ENCODE measurements at regions not wholly inside any gene's neighbourhood (a gene's known extent, or its start where the extent isn't known, plus 50 kb on each side); places are given as distances from the start of the nearest gene placed in this dataset.

DNA sequence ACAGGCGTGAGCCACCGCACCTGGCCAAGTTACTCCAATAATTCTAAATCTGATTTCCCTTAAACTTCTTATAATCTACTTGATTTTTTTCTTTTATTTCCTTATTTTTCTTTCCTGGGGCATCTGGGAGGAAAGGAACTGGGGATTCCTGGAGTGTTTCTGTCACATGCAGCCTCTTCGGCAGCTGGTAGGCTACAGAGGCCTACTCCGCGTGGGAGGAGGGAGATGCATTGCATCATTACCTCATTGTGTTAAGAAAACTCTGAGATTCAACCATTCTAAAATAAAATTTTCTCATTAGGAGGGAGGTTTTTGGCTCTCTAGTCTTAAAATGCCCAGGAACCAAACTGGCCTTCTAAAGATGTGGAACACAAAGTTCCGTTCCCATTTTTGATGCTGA, 64.0 kb downstream of the SOX9 start:
- H3K4me2 ChIP-seq: no peak overlapping the region
- H2AFZ ChIP-seq: no peak overlapping the region
- no peak for TF ChIP-seq EZH2 (IDR thresholded peaks at IDR 0.05; ENCODE audit: borderline replicate concordance)
- TF ChIP-seq EZH2phosphoT487 (IDR thresholded peaks at IDR 0.05; ENCODE audit: low read depth, severe bottlenecking, unreplicated experiment): no peak
- TF ChIP-seq, protein P1, sequence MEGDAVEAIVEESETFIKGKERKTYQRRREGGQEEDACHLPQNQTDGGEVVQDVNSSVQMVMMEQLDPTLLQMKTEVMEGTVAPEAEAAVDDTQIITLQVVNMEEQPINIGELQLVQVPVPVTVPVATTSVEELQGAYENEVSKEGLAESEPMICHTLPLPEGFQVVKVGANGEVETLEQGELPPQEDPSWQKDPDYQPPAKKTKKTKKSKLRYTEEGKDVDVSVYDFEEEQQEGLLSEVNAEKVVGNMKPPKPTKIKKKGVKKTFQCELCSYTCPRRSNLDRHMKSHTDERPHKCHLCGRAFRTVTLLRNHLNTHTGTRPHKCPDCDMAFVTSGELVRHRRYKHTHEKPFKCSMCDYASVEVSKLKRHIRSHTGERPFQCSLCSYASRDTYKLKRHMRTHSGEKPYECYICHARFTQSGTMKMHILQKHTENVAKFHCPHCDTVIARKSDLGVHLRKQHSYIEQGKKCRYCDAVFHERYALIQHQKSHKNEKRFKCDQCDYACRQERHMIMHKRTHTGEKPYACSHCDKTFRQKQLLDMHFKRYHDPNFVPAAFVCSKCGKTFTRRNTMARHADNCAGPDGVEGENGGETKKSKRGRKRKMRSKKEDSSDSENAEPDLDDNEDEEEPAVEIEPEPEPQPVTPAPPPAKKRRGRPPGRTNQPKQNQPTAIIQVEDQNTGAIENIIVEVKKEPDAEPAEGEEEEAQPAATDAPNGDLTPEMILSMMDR (IDR thresholded peaks at IDR 0.05; ENCODE audit: poor library complexity): no peak
- H3K27ac ChIP-seq: no peak overlapping the region
- H3K4me3 ChIP-seq: no peak overlapping the region
- H3K9me2 ChIP-seq (replicated peaks; ENCODE audit: insufficient read depth): no peaks in the 10 kb centered on the region
- no peaks in the 10 kb centered on the region for H3K4me1 ChIP-seq (ENCODE audit: insufficient read depth)
- no peaks in the 10 kb centered on the region for H4K20me1 ChIP-seq (ENCODE audit: insufficient read depth, poor library complexity, severe bottlenecking)
- no peaks in the 10 kb centered on the region for H3K27me3 ChIP-seq
- H3K36me3 ChIP-seq (replicated peaks; ENCODE audit: insufficient read depth, low read depth): no peaks in the 10 kb centered on the region
- WGBS (ENCODE audit: low lambda C conversion rate, missing lambda C conversion rate): 92% methylated on average over 6 of the region's 6 CpGs
- no peaks in the 10 kb centered on the region for H3K79me2 ChIP-seq
- no peaks in the 10 kb centered on the region for H3K9me3 ChIP-seq (ENCODE audit: low read depth)
- DNase-seq (ENCODE audit: low spot score): no peak

DNA sequence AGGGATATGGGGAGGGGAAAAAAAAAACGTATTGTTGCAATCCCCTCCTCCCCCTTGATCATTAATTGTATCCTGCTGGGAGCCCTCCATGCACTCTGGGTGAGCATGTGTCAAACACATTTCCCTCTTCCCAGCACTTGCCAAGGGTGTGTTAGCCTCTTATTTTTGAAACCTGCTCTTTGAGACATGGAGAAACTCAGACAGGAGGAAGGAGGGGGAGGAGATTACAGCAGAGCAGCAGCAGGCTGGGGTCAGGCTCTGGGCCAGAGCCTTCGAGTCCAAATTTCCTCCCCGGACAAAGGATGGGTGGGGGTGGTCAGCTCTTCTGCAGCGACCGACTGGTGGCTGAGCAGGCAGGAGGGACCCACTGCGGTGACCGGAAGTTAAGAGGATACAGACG, 64.7 kb downstream of the SOX9 start:
- TF ChIP-seq, protein P1 (IDR thresholded peaks at IDR 0.05; ENCODE audit: poor library complexity): no peak
- TF ChIP-seq EZH2 (IDR thresholded peaks at IDR 0.05; ENCODE audit: borderline replicate concordance): no peak
- TF ChIP-seq EZH2phosphoT487 (IDR thresholded peaks at IDR 0.05; ENCODE audit: low read depth, severe bottlenecking, unreplicated experiment): no peak
- H4K20me1 ChIP-seq (ENCODE audit: insufficient read depth, poor library complexity, severe bottlenecking): no peaks in the 10 kb centered on the region
- no peaks in the 10 kb centered on the region for H3K9me3 ChIP-seq (ENCODE audit: low read depth)
- H2AFZ ChIP-seq: no peak overlapping the region
- no peaks in the 10 kb centered on the region for H3K4me1 ChIP-seq (ENCODE audit: insufficient read depth)
- no peaks in the 10 kb centered on the region for H3K79me2 ChIP-seq
- no peaks in the 10 kb centered on the region for H3K36me3 ChIP-seq (replicated peaks; ENCODE audit: insufficient read depth, low read depth)
- no peak overlapping the region for H3K4me3 ChIP-seq
- H3K9me2 ChIP-seq (replicated peaks; ENCODE audit: insufficient read depth): no peaks in the 10 kb centered on the region
- no peak overlapping the region for H3K27ac ChIP-seq
- H3K4me2 ChIP-seq: no peak overlapping the region
- WGBS (ENCODE audit: low lambda C conversion rate, missing lambda C conversion rate): 68% methylated on average over 8 of the region's 8 CpGs
- no peak for DNase-seq (ENCODE audit: low spot score)
- H3K27me3 ChIP-seq: no peaks in the 10 kb centered on the region

DNA sequence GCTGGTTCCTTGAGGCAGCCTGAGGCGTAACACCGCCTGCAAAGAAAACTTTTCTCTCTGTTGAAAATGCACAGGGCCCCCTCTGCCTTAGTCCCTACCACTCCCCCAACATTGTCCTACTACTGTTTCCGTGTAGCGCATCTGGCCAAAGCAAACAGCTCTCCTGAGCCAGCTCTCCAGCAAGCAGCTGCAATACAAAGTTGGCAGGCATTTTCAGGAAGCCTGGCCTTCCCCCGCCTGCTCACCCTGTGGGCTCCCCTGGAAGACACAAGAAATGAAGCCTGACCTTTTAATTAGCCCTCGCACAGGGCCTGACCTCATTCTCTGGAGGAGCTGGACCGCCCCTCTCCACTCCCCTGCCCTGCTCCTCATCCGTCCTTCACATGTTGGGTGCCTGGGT, 66.7 kb downstream of the SOX9 start:
- 90% methylated on average over 8 of the region's 8 CpGs for WGBS (ENCODE audit: low lambda C conversion rate, missing lambda C conversion rate)
- no peak for DNase-seq (ENCODE audit: low spot score)
- no peak overlapping the region for H3K4me2 ChIP-seq

More for the DNA sequence above, 66.7 kb downstream of the SOX9 start:
- H3K27ac ChIP-seq: no peak overlapping the region
- H3K27me3 ChIP-seq: no peaks in the 10 kb centered on the region
- H3K79me2 ChIP-seq: no peaks in the 10 kb centered on the region
- H2AFZ ChIP-seq: no peak overlapping the region
- no peak for TF ChIP-seq EZH2phosphoT487 (IDR thresholded peaks at IDR 0.05; ENCODE audit: low read depth, severe bottlenecking, unreplicated experiment)
- TF ChIP-seq, protein P1 (IDR thresholded peaks at IDR 0.05; ENCODE audit: poor library complexity): no peak
- TF ChIP-seq EZH2 (IDR thresholded peaks at IDR 0.05; ENCODE audit: borderline replicate concordance): no peak
- no peaks in the 10 kb centered on the region for H4K20me1 ChIP-seq (ENCODE audit: insufficient read depth, poor library complexity, severe bottlenecking)
- no peaks in the 10 kb centered on the region for H3K36me3 ChIP-seq (replicated peaks; ENCODE audit: insufficient read depth, low read depth)
- H3K4me3 ChIP-seq: no peak overlapping the region
- H3K9me3 ChIP-seq (ENCODE audit: low read depth): no peaks in the 10 kb centered on the region
- no peaks in the 10 kb centered on the region for H3K4me1 ChIP-seq (ENCODE audit: insufficient read depth)
- no peaks in the 10 kb centered on the region for H3K9me2 ChIP-seq (replicated peaks; ENCODE audit: insufficient read depth)
